OCI-LY7 (cell line): ENCODE measurements at regions not wholly inside any gene's neighbourhood (a gene's known extent, or its start where the extent isn't known, plus 50 kb on each side); places are given as distances from the start of the nearest gene placed in this dataset.

ENCODE experiments used
- BruUV-seq: library from RNA; stranded (reverse); fragments of 400-500 nt; replicated peaks from 2 replicates; lab custom pipeline; 2021; lab: Mats Ljungman, UMichigan
- CTCF ChIA-PET: fragments of 300-600 bp; sonication (Branson Sonifier 250); formaldehyde crosslinking; loops from one replicate; lab custom pipeline; 2022; ENCODE audit warnings: antibody characterized with exemption; ENCODE audit not compliant: unreplicated experiment; lab: Charles Lee
- POLR2A ChIA-PET: fragments of 300-600 bp; sonication (Branson Sonifier 250); formaldehyde crosslinking; loops from one replicate; lab custom pipeline; 2022; ENCODE audit warnings: antibody characterized with exemption; lab: Charles Lee
- DNase-seq: peaks from one replicate; pipeline ENCODE4 v3.0.0-alpha.2; 2015; ENCODE audit warnings: low spot score
- H2AFZ ChIP-seq: fragments of 200-600 bp; sonication (generic), shearing (Covaris generic); 2 replicates; pipeline ENCODE4 v1.6.1; 2014; ENCODE audit warnings: mild to moderate bottlenecking, antibody characterized with exemption, low read length, moderate library complexity
- H3K27ac ChIP-seq: fragments of 200-600 bp; sonication (generic); 2 replicates; pipeline ENCODE4 v1.5.1; 2014; ENCODE audit warnings: mixed run types, low read depth, mild to moderate bottlenecking, moderate library complexity, low read length, inconsistent platforms; ENCODE audit not compliant: poor library complexity, severe bottlenecking
- H3K36me3 ChIP-seq: fragments of 200-600 bp; sonication (generic); 2 replicates; pipeline ENCODE4 v1.6.1; 2014; ENCODE audit warnings: mild to moderate bottlenecking, antibody characterized with exemption, low read length, moderate library complexity, mixed read lengths; ENCODE audit not compliant: insufficient read depth
- H3K4me1 ChIP-seq: fragments of 200-600 bp; sonication (generic); 2 replicates; pipeline ENCODE4 v1.5.1; 2014; ENCODE audit warnings: mild to moderate bottlenecking, low read length; ENCODE audit not compliant: insufficient read depth, poor library complexity, severe bottlenecking
- H3K4me2 ChIP-seq: fragments of 200-600 bp; sonication (generic); 2 replicates; pipeline ENCODE4 v1.6.1; 2014; ENCODE audit warnings: mild to moderate bottlenecking, low read length
- H3K4me3 ChIP-seq: fragments of 200-600 bp; sonication (generic); 2 replicates; pipeline ENCODE4 v1.5.1; 2014; ENCODE audit warnings: mild to moderate bottlenecking, low read depth, low read length; ENCODE audit not compliant: poor library complexity, severe bottlenecking
- H3K79me2 ChIP-seq: fragments of 200-600 bp; sonication (generic); 2 replicates; pipeline ENCODE4 v1.6.1; 2016; ENCODE audit warnings: low read depth, mild to moderate bottlenecking, low read length, moderate library complexity, mixed read lengths; ENCODE audit not compliant: insufficient read depth
- H3K9me2 ChIP-seq: fragments of 200-600 bp; sonication (generic); 2 replicates; pipeline ENCODE4 v1.6.1; 2016; ENCODE audit warnings: mild to moderate bottlenecking, low read length, mixed read lengths; ENCODE audit not compliant: insufficient read depth
- H3K9me3 ChIP-seq: fragments of 200-600 bp; sonication (generic); 2 replicates; pipeline ENCODE4 v1.6.1; 2014; ENCODE audit warnings: mild to moderate bottlenecking, mixed run types, low read length, mixed read lengths
- H4K20me1 ChIP-seq: fragments of 200-600 bp; sonication (generic); 2 replicates; pipeline ENCODE4 v1.6.1; 2014; ENCODE audit warnings: mild to moderate bottlenecking, antibody characterized with exemption, low read length, moderate library complexity, mixed read lengths; ENCODE audit not compliant: insufficient read depth
- EZH2phosphoT487 ChIP-seq: fragments of 200-600 bp; sonication (generic); IDR thresholded peaks from 2 replicates; pipeline ENCODE4 v1.6.1; 2018; ENCODE audit warnings: low read depth, borderline replicate concordance, mild to moderate bottlenecking, mixed run types, antibody characterized with exemption, low read length, moderate library complexity, mixed read lengths
- intact Hi-C: fragments of 100-400 bp; cut with micrococcal nuclease; formaldehyde crosslinking; loops from one replicate; pipeline ENCODE4 v1.10.0; 2022; ENCODE audit not compliant: unreplicated experiment
- TF ChIP-seq, protein P1 (sequence below): fragments of 200-600 bp; sonication (generic); conservative IDR thresholded peaks from 2 replicates; pipeline ENCODE4 v1.5.1; 2014; ENCODE audit warnings: mild to moderate bottlenecking, antibody characterized with exemption, low read length, moderate library complexity, mixed read lengths

DNA sequence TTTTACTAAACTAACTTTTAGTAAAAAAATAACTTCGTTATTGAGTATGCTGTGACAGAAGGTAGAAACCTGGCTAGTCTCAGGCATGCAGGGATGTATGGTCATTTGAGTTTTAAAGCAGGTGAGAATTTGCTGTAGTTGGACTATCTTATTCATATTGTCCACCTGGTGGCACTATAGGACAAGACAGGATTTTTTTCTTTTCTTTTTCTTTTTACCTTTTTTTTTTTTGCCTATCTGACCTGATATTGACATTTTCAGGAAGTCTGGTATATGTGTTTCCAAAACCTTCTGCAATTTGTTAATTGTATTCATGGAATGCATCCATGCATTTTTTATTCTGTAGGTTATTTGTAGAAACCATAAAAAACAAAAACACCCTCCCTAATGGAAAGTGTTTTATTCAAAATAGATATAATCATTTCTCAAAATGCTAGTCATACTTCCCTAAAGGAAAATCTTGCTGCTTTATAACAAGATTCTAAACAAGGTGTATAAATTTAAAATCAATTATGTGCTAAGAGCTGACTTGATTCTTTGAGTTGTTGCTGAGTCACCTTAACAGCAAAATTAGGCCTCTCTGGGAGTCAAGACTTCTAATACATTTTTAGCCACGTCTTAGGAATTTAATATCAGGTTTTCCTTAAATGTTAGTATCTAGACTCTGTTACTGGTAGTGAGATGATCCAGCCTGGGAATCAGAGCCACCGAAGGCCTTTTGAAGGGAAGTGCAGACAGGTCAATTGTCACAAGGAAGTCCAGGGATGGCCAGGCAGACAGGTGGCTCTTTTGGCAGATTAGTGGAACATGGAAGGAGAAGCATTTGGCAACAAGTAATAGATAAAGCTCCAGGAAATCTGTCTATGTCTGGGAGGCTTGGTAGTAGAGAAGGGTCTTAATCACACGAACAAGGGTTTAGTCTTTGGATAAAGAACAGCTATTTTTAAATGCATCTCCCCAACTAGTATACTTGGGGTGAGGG is 201.3 kb upstream of the GNPDA2 start:
- BruUV-seq: no TSS peak
- no peak overlapping the region for H3K4me2 ChIP-seq
- H3K4me3 ChIP-seq: no peak overlapping the region
- no peaks in the 10 kb centered on the region for H3K79me2 ChIP-seq
- POLR2A ChIA-PET: no interaction called here
- intact Hi-C loops: loop anchor here (5.0 to 10.0 kb wide), 2 partner anchors 163 to 1345 kb away; no protein-coding TSS in a partner anchor
- TF ChIP-seq, protein P1, sequence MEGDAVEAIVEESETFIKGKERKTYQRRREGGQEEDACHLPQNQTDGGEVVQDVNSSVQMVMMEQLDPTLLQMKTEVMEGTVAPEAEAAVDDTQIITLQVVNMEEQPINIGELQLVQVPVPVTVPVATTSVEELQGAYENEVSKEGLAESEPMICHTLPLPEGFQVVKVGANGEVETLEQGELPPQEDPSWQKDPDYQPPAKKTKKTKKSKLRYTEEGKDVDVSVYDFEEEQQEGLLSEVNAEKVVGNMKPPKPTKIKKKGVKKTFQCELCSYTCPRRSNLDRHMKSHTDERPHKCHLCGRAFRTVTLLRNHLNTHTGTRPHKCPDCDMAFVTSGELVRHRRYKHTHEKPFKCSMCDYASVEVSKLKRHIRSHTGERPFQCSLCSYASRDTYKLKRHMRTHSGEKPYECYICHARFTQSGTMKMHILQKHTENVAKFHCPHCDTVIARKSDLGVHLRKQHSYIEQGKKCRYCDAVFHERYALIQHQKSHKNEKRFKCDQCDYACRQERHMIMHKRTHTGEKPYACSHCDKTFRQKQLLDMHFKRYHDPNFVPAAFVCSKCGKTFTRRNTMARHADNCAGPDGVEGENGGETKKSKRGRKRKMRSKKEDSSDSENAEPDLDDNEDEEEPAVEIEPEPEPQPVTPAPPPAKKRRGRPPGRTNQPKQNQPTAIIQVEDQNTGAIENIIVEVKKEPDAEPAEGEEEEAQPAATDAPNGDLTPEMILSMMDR: peak; percentile 77
- no peak for TF ChIP-seq EZH2phosphoT487
- peak; percentile 33 for DNase-seq
- no peak overlapping the region for H2AFZ ChIP-seq
- CTCF ChIA-PET: no interaction called here
- no peaks in the 10 kb centered on the region for H3K4me1 ChIP-seq
- no peaks in the 10 kb centered on the region for H4K20me1 ChIP-seq
- H3K9me3 ChIP-seq: no peaks in the 10 kb centered on the region
- no peak overlapping the region for H3K27ac ChIP-seq
- no peaks in the 10 kb centered on the region for H3K9me2 ChIP-seq
- H3K36me3 ChIP-seq: no peaks in the 10 kb centered on the region

DNA sequence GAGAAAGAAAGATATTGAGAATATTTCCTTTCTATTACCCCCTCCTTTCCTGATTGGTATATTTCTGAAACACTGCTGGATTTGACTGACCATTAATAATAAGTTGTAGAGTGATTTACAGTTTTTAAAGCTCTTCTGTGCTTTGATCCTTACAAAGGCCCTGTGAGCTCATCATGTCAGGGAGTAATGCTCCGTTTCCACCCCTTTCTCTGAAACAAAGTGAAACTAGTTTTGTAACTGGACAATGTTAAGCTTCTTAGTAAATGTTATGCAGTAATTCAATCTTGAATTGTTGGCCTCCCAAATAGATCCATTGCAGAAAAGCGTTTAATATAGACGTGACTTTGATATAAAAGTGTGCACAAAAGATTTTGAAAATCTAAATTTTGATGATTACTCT is 190.1 kb upstream of the GNPDA2 start:
- Histone ChIP-seq H3K27ac (no peak overlapping the region), H3K4me1 (no peaks in the 10 kb centered on the region), H3K79me2 (no peaks in the 10 kb centered on the region), H3K36me3 (no peaks in the 10 kb centered on the region), H3K4me3 (no peak overlapping the region), H2AFZ (no peak overlapping the region), H3K9me3 (no peaks in the 10 kb centered on the region), H3K4me2 (no peak overlapping the region), H3K9me2 (no peaks in the 10 kb centered on the region), H4K20me1 (no peaks in the 10 kb centered on the region)
- no TSS peak for BruUV-seq
- POLR2A ChIA-PET: no interaction called here
- intact Hi-C loops: no loop called here
- no peak for TF ChIP-seq EZH2phosphoT487
- TF ChIP-seq, protein P1: no peak
- DNase-seq: no peak
- CTCF ChIA-PET: no interaction called here

DNA sequence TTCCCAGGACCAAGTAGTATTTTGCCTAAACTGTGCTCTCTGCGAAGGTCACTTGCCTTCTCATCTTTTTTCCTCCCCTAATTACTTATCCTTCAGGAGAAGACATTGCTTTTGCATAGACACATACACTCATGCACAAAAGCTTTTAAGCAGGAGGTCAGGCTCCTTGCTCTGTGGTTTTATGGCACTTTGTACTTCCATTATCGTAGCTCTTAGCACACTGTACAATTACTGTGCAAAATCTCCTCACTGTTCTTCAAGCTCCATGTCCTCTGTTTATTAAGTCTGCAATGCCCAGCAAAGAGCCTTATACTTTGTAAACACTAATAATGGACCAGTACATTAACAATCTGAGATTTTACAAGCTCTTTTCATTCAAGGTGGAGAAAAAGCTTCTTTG is 188.4 kb upstream of the GNPDA2 start:
- H2AFZ ChIP-seq: no peak overlapping the region
- no peak overlapping the region for H3K4me3 ChIP-seq
- intact Hi-C loops: no loop called here
- no peaks in the 10 kb centered on the region for H3K79me2 ChIP-seq
- no peak overlapping the region for H3K27ac ChIP-seq
- no peaks in the 10 kb centered on the region for H4K20me1 ChIP-seq
- no peaks in the 10 kb centered on the region for H3K4me1 ChIP-seq
- no peaks in the 10 kb centered on the region for H3K9me3 ChIP-seq
- ChIA-PET CTCF (no interaction called here), POLR2A (interaction anchor here (1.0 kb wide), 1 partner anchor 12 kb away, joined by 3 read pairs; no protein-coding TSS in a partner anchor)
- H3K36me3 ChIP-seq: no peaks in the 10 kb centered on the region
- no peak overlapping the region for H3K4me2 ChIP-seq
- no peak for DNase-seq
- H3K9me2 ChIP-seq: no peaks in the 10 kb centered on the region
- no peak for TF ChIP-seq EZH2phosphoT487
- TF ChIP-seq, protein P1: no peak
- BruUV-seq: no TSS peak
